ENCODE measurements at regions not wholly inside any gene's neighbourhood (a gene's known extent, or its start where the extent isn't known, plus 50 kb on each side); places are given as distances from the start of the nearest gene placed in this dataset.

GRCh38 chr4:32135642-32136041 lies 1415.5 kb downstream of the PCDH7 start:
- no peak for TF ChIP-seq POLR2A (IDR thresholded peaks at IDR 0.05)
- TF ChIP-seq CTCF (IDR thresholded peaks at IDR 0.05), result no peak
- TF ChIP-seq EP300 (IDR thresholded peaks at IDR 0.05), result no peak
- no peak for TF ChIP-seq POLR2AphosphoS5 (IDR thresholded peaks at IDR 0.05)
